ENCODE measurements at regions not wholly inside any gene's neighbourhood (a gene's known extent, or its start where the extent isn't known, plus 50 kb on each side); places are given as distances from the start of the nearest gene placed in this dataset.

- TF ChIP-seq EZH2phosphoT487 (IDR thresholded peaks at IDR 0.05; ENCODE audit: insufficient read depth, low read depth) (no peak), EZH2 (IDR thresholded peaks at IDR 0.05; ENCODE audit: insufficient read depth, poor library complexity, severe bottlenecking) (no peak)
Observed at GRCh38 chr2:150007815-150008430, 420.3 kb upstream of the MMADHC start.
